HepG2 (cell line): ENCODE measurements at regions not wholly inside any gene's neighbourhood (a gene's known extent, or its start where the extent isn't known, plus 50 kb on each side); places are given as distances from the start of the nearest gene placed in this dataset.
A peak's percentile ranks its signal among the peaks of the same experiment; 100 is the strongest.

Experiments
- ATAC-seq: fragments of 200-7000 bp; cut with Tn5 transposase; 3 replicates; pipeline ENCODE4 v1.9.1; 2020; ENCODE audit warnings: mild to moderate bottlenecking, moderate library complexity
- BruUV-seq: library from RNA; stranded (reverse); fragments of 400-500 nt; replicated peaks from 2 replicates; lab custom pipeline; 2021; lab: Mats Ljungman, UMichigan
- CTCF ChIA-PET: fragments of 300-600 bp; formaldehyde crosslinking; extraction: SDS; loops from one replicate; lab custom pipeline; 2021; ENCODE audit warnings: low total read pairs, inconsistent platforms, low intra/inter-chr PET ratio; lab: Yijun Ruan, JAX
- POLR2A ChIA-PET: fragments of 350-600 bp; sonication (Branson Sonifier 250); formaldehyde crosslinking; loops from one replicate; lab custom pipeline; 2020; ENCODE audit warnings: antibody characterized with exemption, inconsistent platforms; lab: Yijun Ruan, JAX
- DNase-seq: peaks from one replicate; pipeline ENCODE4 v3.0.0-alpha.2; 2015; ENCODE audit warnings: low spot score
- FAIRE-seq: peaks from 3 replicates; lab custom pipeline; 2011; peaks lifted over from hg19 to GRCh38; lab: Jason Lieb, UNC
- H2AFZ ChIP-seq: one replicate; pipeline ENCODE4 v1.6.1; 2011; ENCODE audit warnings: low read length, inconsistent platforms
- H3K27ac ChIP-seq: fragments of 300-600 bp; 3 replicates; pipeline ENCODE4 v1.8.0; 2011; ENCODE audit warnings: mixed run types, mild to moderate bottlenecking, mixed read lengths, low read length, inconsistent platforms; ENCODE audit not compliant: insufficient read depth; ENCODE audit errors: extremely low read length
- H3K27me3 ChIP-seq, 2 experiments: fragments of 200-600 bp in 1 of 2; 2 replicates in 1 of 2; 3 replicates in 1 of 2; pipeline versions ENCODE4 v1.6.0 to v1.8.0; 2011; ENCODE audit warnings: low read length in 2 of 2, mild to moderate bottlenecking in 2 of 2, moderate library complexity in 2 of 2, inconsistent platforms in 1 of 2; ENCODE audit not compliant: insufficient read depth in 2 of 2, control insufficient read depth in 1 of 2
- H3K36me3 ChIP-seq, 2 experiments: fragments of 200-600 bp in 1 of 2; replicated peaks in 1 of 2; 2 replicates in 1 of 2; 3 replicates in 1 of 2; pipeline versions ENCODE4 v1.5.1 to v1.8.0; 2011; ENCODE audit warnings: low read length in 2 of 2, inconsistent platforms in 1 of 2; ENCODE audit not compliant: insufficient read depth in 2 of 2, control insufficient read depth in 1 of 2
- H3K4me1 ChIP-seq: 2 replicates; pipeline ENCODE4 v1.5.1; 2012; ENCODE audit warnings: low read length, inconsistent platforms; ENCODE audit not compliant: insufficient read depth
- H3K4me2 ChIP-seq: 2 replicates; pipeline ENCODE4 v1.6.0; 2011; ENCODE audit warnings: low read depth, low read length, inconsistent platforms
- H3K4me3 ChIP-seq, 3 experiments: fragments of 200-600 bp in 1 of 3; sonication (generic), shearing (Covaris generic) in 1 of 3; replicated peaks in 1 of 3; 2 replicates each; pipeline ENCODE4 v1.5.1; 2011 to 2016; ENCODE audit warnings: low read length in 3 of 3, inconsistent platforms in 2 of 3, low read depth in 2 of 3, mild to moderate bottlenecking in 2 of 3, control low read depth in 1 of 3, mixed read lengths in 1 of 3; ENCODE audit not compliant: insufficient read depth in 1 of 3
- H3K79me2 ChIP-seq: one replicate; pipeline ENCODE4 v1.6.1; 2011; ENCODE audit warnings: low read length, inconsistent platforms; ENCODE audit not compliant: insufficient read depth
- H3K9ac ChIP-seq: 2 replicates; pipeline ENCODE4 v1.6.0; 2011; ENCODE audit warnings: mild to moderate bottlenecking, low read depth, low read length, inconsistent platforms; ENCODE audit not compliant: insufficient read depth
- H3K9me3 ChIP-seq: 2 replicates; pipeline ENCODE4 v1.5.1; 2012; ENCODE audit warnings: mild to moderate bottlenecking, low read length
- H4K20me1 ChIP-seq: 2 replicates; pipeline ENCODE4 v1.6.0; 2011; ENCODE audit warnings: inconsistent platforms, mild to moderate bottlenecking, low read length, moderate library complexity; ENCODE audit not compliant: insufficient read depth
- ATF7 ChIP-seq, 2 experiments: fragments of 450-650 bp in 1 of 2; sonication (generic) in 1 of 2; formaldehyde crosslinking in 1 of 2; IDR thresholded peaks; 2 replicates each; pipeline versions ENCODE4 v1.4.0 to v1.6.1; 2016 to 2020; ENCODE audit warnings: antibody characterized with exemption in 1 of 2, mild to moderate bottlenecking in 1 of 2, missing genetic modification reagents in 1 of 2
- ETV6 ChIP-seq: sonication (generic); formaldehyde crosslinking; conservative IDR thresholded peaks from 2 replicates; pipeline ENCODE4 v1.4.0; 2020; ENCODE audit warnings: missing genetic modification reagents
- FOXA1 ChIP-seq, 2 experiments: fragments of 450-650 bp in 1 of 2; sonication (generic) in 1 of 2; formaldehyde crosslinking in 1 of 2; IDR thresholded peaks; 2 replicates each; pipeline versions ENCODE4 v1.4.0 to v1.6.1; 2016 to 2020; ENCODE audit warnings: missing genetic modification reagents in 1 of 2
- FOXJ3 ChIP-seq: sonication (generic); formaldehyde crosslinking; IDR thresholded peaks from 2 replicates; pipeline ENCODE4 v1.4.0; 2020; ENCODE audit warnings: missing genetic modification reagents, mild to moderate bottlenecking, borderline replicate concordance
- KDM6A ChIP-seq: IDR thresholded peaks from 2 replicates; pipeline ENCODE4 v1.6.1; 2016; ENCODE audit warnings: low read depth
- MEF2D ChIP-seq: sonication (generic); formaldehyde crosslinking; IDR thresholded peaks from 2 replicates; pipeline ENCODE4 v1.5.1; 2020; ENCODE audit warnings: mild to moderate bottlenecking, missing genetic modification reagents
- ZBTB20 ChIP-seq: sonication (generic); formaldehyde crosslinking; IDR thresholded peaks from 2 replicates; pipeline ENCODE4 v1.8.1; 2023; ENCODE audit warnings: missing genetic modification reagents, low read depth, mild to moderate bottlenecking, borderline replicate concordance
- ZNF207 ChIP-seq: fragments of 450-650 bp; IDR thresholded peaks from 2 replicates; pipeline ENCODE4 v1.6.1; 2016; ENCODE audit warnings: antibody characterized with exemption, borderline replicate concordance
- ZNF501 ChIP-seq: sonication (generic); formaldehyde crosslinking; IDR thresholded peaks from 2 replicates; pipeline ENCODE4 v1.5.1; 2020; ENCODE audit warnings: mild to moderate bottlenecking, moderate library complexity, missing genetic modification reagents
- in situ Hi-C: cut with HindIII; loops from 2 replicates; pipeline ENCODE4 v1.10.0; 2017; ENCODE audit warnings: low pct_unique_long_range_greater_than_20kb; ENCODE audit not compliant: extremely low pct_ligation_motif_present
- intact Hi-C: fragments of 100-400 bp; cut with micrococcal nuclease; formaldehyde crosslinking; loops from one replicate; pipeline ENCODE4 v1.10.0; 2022; ENCODE audit not compliant: unreplicated experiment

GRCh38 chr7:21278944-21279343 is 148.9 kb upstream of the SP4 start (continued):
- no peak for TF ChIP-seq ZBTB20
- TF ChIP-seq ETV6 (CRISPR knock-in tag): no peak
- no peak for TF ChIP-seq FOXA1 (IDR thresholded peaks at IDR 0.05)
- TF ChIP-seq FOXA1 (CRISPR knock-in tag; IDR thresholded peaks at IDR 0.05): no peak
- no peak for TF ChIP-seq FOXJ3 (CRISPR knock-in tag)
- no peak for TF ChIP-seq MEF2D (CRISPR knock-in tag)
- TF ChIP-seq, all 625 proteins: peak for 0

- ATAC-seq (no peak), DNase-seq (no peak), FAIRE-seq (no peak)
- intact Hi-C loops (no loop called here), in situ Hi-C loops (no loop called here)
- Histone ChIP-seq H3K79me2 (no peaks in the 10 kb centered on the region), H3K27ac (no peak overlapping the region), H3K4me2 (no peak overlapping the region), H3K4me3 (no peak overlapping the region), H3K9me3 (no peaks in the 10 kb centered on the region), H2AFZ (no peak overlapping the region), H3K36me3 (no peaks in the 10 kb centered on the region), H4K20me1 (no peaks in the 10 kb centered on the region), H3K4me1 (no peaks in the 10 kb centered on the region), H3K27me3 (no peaks in the 10 kb centered on the region; a peak in 1 of 5 replicates), H3K9ac (no peak overlapping the region)
- TF ChIP-seq ATF7 (IDR thresholded peaks at IDR 0.05) (peak; percentile 65), ATF7 (CRISPR knock-in tag; IDR thresholded peaks at IDR 0.05) (no peak), ZNF501 (no peak), KDM6A (CRISPR knock-in tag) (no peak), ZNF207 (no peak), FOXJ3 (CRISPR knock-in tag) (no peak)
- BruUV-seq: no TSS peak
- POLR2A ChIA-PET: no interaction called here
- CTCF ChIA-PET: no interaction called here
Measured at GRCh38 chr7:21281193-21281592, 146.7 kb upstream of the SP4 start.
